Activated CD8-positive, alpha-beta memory T cell treated with anti-CD3 and anti-CD28 coated beads, Interleukin-2, amount 50 U/mL, for 1 hour (primary cell): ENCODE measurements at regions not wholly inside any gene's neighbourhood (a gene's known extent, or its start where the extent isn't known, plus 50 kb on each side); places are given as distances from the start of the nearest gene placed in this dataset.

ENCODE experiments used
- DNase-seq: peaks from one replicate; pipeline ENCODE4 v3.0.0-alpha.2; 2020; ENCODE audit errors: extremely low read depth

GRCh38 chr12:125271892-125272291 lies 206.7 kb downstream of the AACS start:
- DNase-seq = no peak

GRCh38 chr12:125272383-125272933 lies 207.2 kb downstream of the AACS start:
- DNase-seq = no peak

- DNase-seq = no peak
Observed at GRCh38 chr12:125276567-125276966, 211.3 kb downstream of the AACS start.

- DNase-seq = no peak
Observed at GRCh38 chr12:125280482-125281377, 215.5 kb downstream of the AACS start.

GRCh38 chr12:125282921-125283320 lies 217.7 kb downstream of the AACS start:
- no peak for DNase-seq

- no peak for DNase-seq
Observed at GRCh38 chr12:125283521-125283920, 218.3 kb downstream of the AACS start.

- DNase-seq = no peak
Observed at GRCh38 chr12:125284087-125284486, 218.9 kb downstream of the AACS start.

GRCh38 chr12:125284945-125285685 lies 219.9 kb downstream of the AACS start:
- DNase-seq = no peak

- DNase-seq = no peak
Observed at GRCh38 chr12:125286005-125286727, 220.9 kb downstream of the AACS start.

GRCh38 chr12:125287155-125287847 lies 222.1 kb downstream of the AACS start:
- DNase-seq = no peak

- no peak for DNase-seq
Observed at GRCh38 chr12:125288931-125289928, 224.0 kb downstream of the AACS start.

- no peak for DNase-seq
Observed at GRCh38 chr12:125289970-125290369, 224.7 kb downstream of the AACS start.

- no peak for DNase-seq
Observed at GRCh38 chr12:125292700-125293099, 227.5 kb downstream of the AACS start.

GRCh38 chr12:125295550-125295949 lies 230.3 kb downstream of the AACS start:
- no peak for DNase-seq

GRCh38 chr12:125296701-125297100 lies 231.5 kb downstream of the AACS start:
- DNase-seq = no peak

GRCh38 chr12:125299840-125300239 lies 234.6 kb downstream of the AACS start:
- no peak for DNase-seq

GRCh38 chr12:125300249-125300648 lies 235.0 kb downstream of the AACS start:
- DNase-seq = no peak

- DNase-seq = no peak
Observed at GRCh38 chr12:125303337-125303736, 238.1 kb downstream of the AACS start.

- no peak for DNase-seq
Observed at GRCh38 chr12:125304029-125304428, 238.8 kb downstream of the AACS start.

- no peak for DNase-seq
Observed at GRCh38 chr12:125305231-125305630, 240.0 kb downstream of the AACS start.
